GM18508 (cell line): ENCODE measurements at regions not wholly inside any gene's neighbourhood (a gene's known extent, or its start where the extent isn't known, plus 50 kb on each side); places are given as distances from the start of the nearest gene placed in this dataset.

Source experiments
- ATAC-seq: cut with Tn5 transposase; IDR thresholded peaks from one replicate; pipeline ENCODE4 v1.9.1; 2021; ENCODE audit warnings: moderate number of reproducible peaks; ENCODE audit not compliant: insufficient read depth, unreplicated experiment

DNA sequence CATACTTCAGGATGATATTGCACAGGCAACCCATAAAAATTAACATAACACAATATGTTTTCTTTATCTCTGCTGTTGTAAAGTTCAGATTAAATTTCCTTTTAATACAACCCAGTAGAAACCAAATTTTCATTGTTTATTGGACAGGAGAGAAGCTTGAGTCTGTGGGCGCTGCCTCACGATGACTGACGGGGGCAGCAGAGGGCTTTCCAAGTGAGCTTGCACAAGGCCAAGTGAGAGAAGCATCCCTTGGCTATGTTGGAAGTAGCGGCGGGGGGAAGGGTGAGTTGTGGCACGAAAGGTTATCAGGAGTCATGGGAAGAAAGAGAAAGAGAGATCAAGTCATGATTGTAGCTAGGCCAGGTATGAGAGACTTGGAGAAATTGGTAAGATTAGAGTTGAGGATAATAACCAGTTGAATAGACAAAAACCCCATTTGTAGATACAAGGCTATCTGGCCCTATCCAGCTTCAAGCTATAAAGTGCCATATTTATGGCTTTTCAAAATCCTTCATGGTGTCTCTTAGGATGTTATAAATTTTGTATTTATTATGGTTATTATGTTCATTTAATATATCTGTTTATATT is 413.7 kb upstream of the FAM98A start:
- no peak for ATAC-seq

- no peak for ATAC-seq
Observed at GRCh38 chr2:34011684-34012083, 412.6 kb upstream of the FAM98A start.

GRCh38 chr2:34005901-34006300 is 406.8 kb upstream of the FAM98A start:
- ATAC-seq = no peak

DNA sequence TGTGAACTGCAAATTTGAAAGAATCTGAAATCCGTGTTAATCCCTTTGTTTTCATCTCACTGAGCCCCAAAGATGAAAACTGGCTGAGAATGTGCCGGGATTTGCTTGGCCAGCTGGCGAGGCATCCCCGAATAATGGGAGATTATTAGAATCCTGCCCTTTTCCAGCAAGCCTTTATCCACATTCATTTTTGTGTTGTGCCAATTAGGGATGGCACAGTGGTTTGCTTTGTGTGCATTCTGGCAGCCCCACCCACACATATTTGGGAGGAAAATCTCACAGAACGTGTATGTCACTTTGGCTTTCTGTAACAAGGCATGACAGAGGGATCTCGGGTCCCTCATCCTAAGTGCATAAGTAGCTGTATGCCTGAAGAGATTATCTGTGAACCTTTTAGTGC is 405.8 kb upstream of the FAM98A start:
- no peak for ATAC-seq

DNA sequence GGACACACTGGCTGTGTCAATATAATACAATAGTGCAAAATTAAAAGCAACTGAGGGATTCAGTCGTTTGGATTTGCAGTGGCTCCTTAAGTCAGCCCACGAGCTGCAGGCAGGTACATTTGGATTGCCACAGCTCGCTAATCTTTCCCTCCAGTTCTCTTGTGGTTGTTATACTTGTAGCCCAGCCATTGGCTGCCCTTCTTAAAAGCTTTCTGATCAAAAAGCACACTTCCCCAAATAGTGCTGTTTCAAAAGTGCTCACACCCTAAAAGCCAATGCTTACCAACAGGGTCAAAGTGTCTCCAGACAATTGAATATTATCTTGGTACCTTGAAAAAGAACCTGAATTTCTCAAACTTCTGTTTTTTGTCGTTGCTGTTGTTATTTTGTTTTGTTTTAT is 404.7 kb upstream of the FAM98A start:
- no peak for ATAC-seq

GRCh38 chr2:34001557-34001956 is 402.5 kb upstream of the FAM98A start:
- ATAC-seq = no peak

DNA sequence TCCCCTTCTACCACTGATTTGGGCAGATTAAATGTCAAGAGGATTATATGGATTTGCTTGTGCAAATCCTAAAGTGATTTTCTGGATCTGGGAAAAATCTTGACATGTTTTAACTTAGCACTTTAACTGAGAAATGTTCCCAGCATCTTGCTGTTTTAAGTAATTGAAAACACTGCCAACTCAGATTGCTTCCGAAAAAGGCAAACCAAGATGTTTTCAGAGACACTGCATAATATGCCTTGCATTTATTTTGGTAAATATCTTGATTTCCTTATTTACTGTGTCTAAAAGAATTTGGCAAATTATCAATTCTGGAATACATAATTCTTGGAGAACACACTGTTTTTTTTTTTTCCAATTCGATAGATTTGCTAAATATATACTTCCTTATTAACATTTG is 385.0 kb upstream of the FAM98A start:
- no peak for ATAC-seq

DNA sequence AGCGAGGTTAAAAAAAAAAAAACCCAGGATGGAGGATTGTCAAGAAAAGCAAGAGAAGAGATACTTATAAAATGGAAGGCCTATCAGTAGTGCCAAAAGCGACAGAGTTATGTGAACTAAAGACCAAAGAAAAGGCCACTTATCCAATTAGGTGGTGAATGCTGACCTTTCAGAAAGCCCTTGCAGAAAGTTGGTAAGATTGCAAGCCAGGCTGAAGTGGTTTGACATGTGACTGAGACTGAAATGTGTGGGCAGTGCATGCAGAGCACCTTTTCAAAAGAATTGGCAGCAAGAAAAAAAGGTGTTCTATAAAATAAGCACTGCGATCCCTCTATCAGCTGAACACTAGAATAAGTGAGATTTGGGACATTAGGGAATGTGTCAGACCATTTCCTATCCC is 379.4 kb upstream of the FAM98A start:
- no peak for ATAC-seq

DNA sequence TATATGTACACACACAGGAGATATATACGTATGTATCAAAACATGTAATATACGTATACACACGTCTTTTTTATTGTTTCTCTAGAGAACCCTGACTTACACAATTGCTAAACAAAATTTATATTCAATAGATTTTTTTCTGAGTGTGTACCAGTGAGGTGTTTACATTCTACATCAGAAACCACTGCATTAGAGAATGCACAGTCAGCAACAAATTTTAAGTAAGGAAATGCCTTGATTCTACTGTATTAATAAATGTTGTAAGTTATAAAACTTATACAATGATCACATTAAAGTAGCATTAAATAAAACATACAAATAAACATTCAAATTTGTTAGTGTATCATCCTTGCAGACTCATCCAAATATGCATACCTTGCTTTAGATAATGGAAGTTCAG is 376.4 kb upstream of the FAM98A start:
- no peak for ATAC-seq

- ATAC-seq = no peak
Observed at GRCh38 chr2:33967103-33967502, 368.0 kb upstream of the FAM98A start.

- no peak for ATAC-seq
Observed at GRCh38 chr2:33958591-33958990, 359.5 kb upstream of the FAM98A start.

DNA sequence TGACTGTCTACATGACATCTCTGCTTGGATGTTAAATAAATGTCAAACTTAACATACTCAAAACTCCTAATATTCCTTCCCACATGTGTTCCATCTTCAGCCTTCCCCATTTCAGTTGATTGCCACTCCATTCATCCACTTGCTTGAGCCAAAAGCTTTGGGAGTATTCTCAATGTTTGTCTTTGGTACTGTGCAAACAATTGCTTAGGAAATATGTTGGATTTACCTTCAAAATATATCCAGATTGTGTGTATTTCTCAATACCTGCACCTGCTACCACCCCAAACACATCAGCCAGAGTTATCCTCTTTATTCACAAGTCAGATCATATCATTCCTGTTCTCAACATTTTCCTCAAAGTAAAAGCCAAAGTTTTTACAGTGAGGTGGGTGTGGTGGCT is 350.3 kb upstream of the FAM98A start:
- ATAC-seq = no peak

- no peak for ATAC-seq
Observed at GRCh38 chr2:33946193-33946592, 347.1 kb upstream of the FAM98A start.

GRCh38 chr2:33933203-33933602 is 334.1 kb upstream of the FAM98A start:
- no peak for ATAC-seq

- ATAC-seq = no peak
Observed at GRCh38 chr2:33931164-33931563, 332.1 kb upstream of the FAM98A start.

DNA sequence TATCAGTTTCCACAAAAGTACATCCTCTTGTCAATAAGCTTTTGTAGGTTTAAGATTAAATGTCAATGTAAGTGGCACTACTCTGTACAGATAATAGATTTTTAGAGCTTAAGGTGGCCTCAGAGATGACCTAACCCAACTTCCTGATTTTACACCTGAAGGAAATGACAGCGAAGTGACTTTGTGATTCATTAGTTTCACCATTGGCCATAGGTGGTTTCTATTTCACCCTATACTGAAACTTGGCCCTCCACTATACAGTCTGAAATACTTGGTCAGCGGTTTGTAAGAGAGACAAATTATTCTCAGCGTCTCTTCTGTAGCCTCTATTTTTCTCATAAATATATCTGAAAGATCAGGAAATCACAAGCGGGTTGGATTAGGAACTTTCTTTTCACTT is 330.4 kb upstream of the FAM98A start:
- peak; percentile 96 for ATAC-seq

GRCh38 chr2:33927756-33928155 is 328.7 kb upstream of the FAM98A start:
- ATAC-seq = no peak

GRCh38 chr2:33925311-33925710 is 326.2 kb upstream of the FAM98A start:
- no peak for ATAC-seq

DNA sequence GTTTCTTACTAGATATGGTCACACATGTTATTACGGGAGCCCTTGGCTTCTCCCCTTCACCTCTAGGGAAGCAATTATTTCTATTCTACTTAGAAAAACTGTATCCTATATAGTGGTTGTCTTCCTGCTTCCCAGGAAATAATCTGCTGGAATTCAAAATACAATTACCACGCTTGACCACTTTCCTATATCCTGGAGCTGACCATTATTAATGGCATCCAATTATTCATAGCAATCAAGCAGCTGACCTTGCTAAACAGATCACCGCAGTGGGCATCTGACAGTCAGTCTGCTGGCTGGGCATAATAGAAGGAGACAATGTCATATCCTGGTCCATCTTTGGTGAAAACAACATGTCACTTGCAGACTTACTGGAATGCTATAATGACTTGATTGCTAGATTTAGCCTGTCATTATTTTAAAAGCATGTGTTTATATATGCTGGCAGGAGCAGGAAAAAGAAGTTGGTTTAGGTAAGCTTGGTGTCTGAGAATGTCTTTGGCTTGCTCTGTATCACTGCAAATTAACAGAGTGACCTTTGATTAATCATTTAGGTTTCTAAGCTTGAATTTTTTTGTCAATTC is 325.6 kb upstream of the FAM98A start:
- no peak for ATAC-seq

DNA sequence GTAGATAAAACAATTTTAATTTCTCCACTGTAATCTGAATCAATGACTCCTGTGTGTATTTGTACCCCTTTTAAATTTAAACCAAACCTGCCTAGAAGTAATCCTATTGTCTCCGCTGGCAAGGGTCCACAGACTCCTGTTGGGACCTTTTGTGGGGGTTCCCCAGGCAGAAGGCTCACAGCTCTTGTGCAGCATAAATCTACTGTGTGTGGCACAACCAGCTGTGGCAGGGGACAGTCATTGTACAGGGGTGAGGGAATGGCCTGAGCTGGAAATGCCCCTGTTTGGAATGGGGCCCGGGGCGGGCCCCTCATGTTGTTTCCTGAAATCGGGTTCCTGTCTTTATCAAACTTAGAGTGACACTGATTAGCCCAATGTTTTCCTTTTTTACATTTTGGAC is 318.2 kb upstream of the FAM98A start:
- no peak for ATAC-seq

GRCh38 chr2:33913071-33913616 is 314.0 kb upstream of the FAM98A start:
- no peak for ATAC-seq

- ATAC-seq = no peak
Observed at GRCh38 chr2:33911327-33911726, 312.2 kb upstream of the FAM98A start.
